ENCODE measurements at regions not wholly inside any gene's neighbourhood (a gene's known extent, or its start where the extent isn't known, plus 50 kb on each side); places are given as distances from the start of the nearest gene placed in this dataset.
"Not testable (repeated sequence)": the region's sequence is repeated elsewhere in the genome, so short reads cannot be mapped to it uniquely, and the experiment has no call there.

- no peak for DNase-seq
Observed at GRCh38 chr10:130689743-130690626, 553.8 kb downstream of the GLRX3 start.

GRCh38 chr10:130691776-130692175 lies 555.6 kb downstream of the GLRX3 start:
- DNase-seq, result no peak

- no peak for DNase-seq
Observed at GRCh38 chr10:130696870-130697269, 560.7 kb downstream of the GLRX3 start.

GRCh38 chr10:130707389-130707979 lies 571.3 kb downstream of the GLRX3 start:
- no peak for DNase-seq

- no peak for DNase-seq
Observed at GRCh38 chr10:130708465-130709070, 572.4 kb downstream of the GLRX3 start.

- DNase-seq, result no peak
Observed at GRCh38 chr10:130709415-130709814, 573.2 kb downstream of the GLRX3 start.

- DNase-seq, result no peak
Observed at GRCh38 chr10:130711072-130711471, 574.9 kb downstream of the GLRX3 start.

- no peak for DNase-seq
Observed at GRCh38 chr10:130713135-130713534, 576.9 kb downstream of the GLRX3 start.

GRCh38 chr10:130713731-130714130 lies 577.5 kb downstream of the GLRX3 start:
- DNase-seq, result no peak

GRCh38 chr10:130714742-130715467 lies 578.7 kb downstream of the GLRX3 start:
- no peak for DNase-seq

- DNase-seq, result no peak
Observed at GRCh38 chr10:130715686-130716670, 579.8 kb downstream of the GLRX3 start.

- no peak for DNase-seq
Observed at GRCh38 chr10:130717083-130717482, 580.9 kb downstream of the GLRX3 start.

- DNase-seq, result not testable (repeated sequence)
Observed at GRCh38 chr10:130718744-130719447, 582.7 kb downstream of the GLRX3 start.

GRCh38 chr10:130719448-130719752 lies 583.2 kb downstream of the GLRX3 start:
- DNase-seq, result no peak

GRCh38 chr10:130720235-130720634 lies 584.0 kb downstream of the GLRX3 start:
- no peak for DNase-seq

GRCh38 chr10:130721971-130722370 lies 585.8 kb downstream of the GLRX3 start:
- no peak for DNase-seq

- no peak for DNase-seq
Observed at GRCh38 chr10:130723704-130724103, 587.5 kb downstream of the GLRX3 start.

- DNase-seq, result no peak
Observed at GRCh38 chr10:130725474-130725970, 586.0 kb downstream of the TCERG1L start.

- no peak for DNase-seq
Observed at GRCh38 chr10:130726996-130727725, 584.4 kb downstream of the TCERG1L start.

- DNase-seq, result no peak
Observed at GRCh38 chr10:130727766-130728490, 583.6 kb downstream of the TCERG1L start.
